ENCODE measurements at regions not wholly inside any gene's neighbourhood (a gene's known extent, or its start where the extent isn't known, plus 50 kb on each side); places are given as distances from the start of the nearest gene placed in this dataset.
"Not testable (repeated sequence)": the region's sequence is repeated elsewhere in the genome, so short reads cannot be mapped to it uniquely, and the experiment has no call there.

- no peak overlapping the region for H3K4me3 ChIP-seq (ENCODE audit: low read depth, low read length)
- ChIA-PET CTCF (no interaction called here), POLR2A (no interaction called here)
- no peaks in the 10 kb centered on the region for H3K27me3 ChIP-seq (ENCODE audit: control insufficient read depth, insufficient read depth, low read length)
- H3K36me3 ChIP-seq (ENCODE audit: control insufficient read depth, insufficient read depth, low read length) = no peaks in the 10 kb centered on the region
- TF ChIP-seq CTCF (IDR thresholded peaks at IDR 0.05; ENCODE audit: insufficient read depth, low read depth, low read length) = no peak
- no peak for DNase-seq (ENCODE audit: low read depth)
Observed at GRCh38 chr6:68024570-68025269, 610.4 kb upstream of the ADGRB3 start.

DNA sequence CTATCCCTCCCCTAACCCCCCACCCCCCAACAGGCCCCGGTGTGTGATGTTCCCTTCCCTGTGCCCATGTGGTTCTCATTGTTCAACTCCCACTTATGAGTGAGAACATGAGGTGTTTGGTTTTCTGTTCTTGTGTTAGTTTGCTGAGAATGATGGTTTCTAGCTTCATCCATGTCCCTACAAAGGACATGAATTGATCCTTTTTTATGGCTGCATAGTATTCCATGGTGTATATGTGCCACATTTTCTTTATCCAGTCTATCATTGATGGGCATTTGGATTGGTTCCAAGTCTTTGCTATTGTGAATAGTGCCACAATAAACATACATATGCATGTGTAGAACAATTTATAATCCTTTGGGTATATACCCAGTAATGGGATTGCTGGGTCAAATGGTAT lies 612.1 kb upstream of the ADGRB3 start:
- H3K4me3 ChIP-seq (ENCODE audit: low read depth, low read length); DNase-seq (ENCODE audit: low read depth); POLR2A ChIA-PET; H3K27me3 ChIP-seq (ENCODE audit: control insufficient read depth, insufficient read depth, low read length); H3K36me3 ChIP-seq (ENCODE audit: control insufficient read depth, insufficient read depth, low read length); CTCF ChIA-PET: not testable (repeated sequence)

DNA sequence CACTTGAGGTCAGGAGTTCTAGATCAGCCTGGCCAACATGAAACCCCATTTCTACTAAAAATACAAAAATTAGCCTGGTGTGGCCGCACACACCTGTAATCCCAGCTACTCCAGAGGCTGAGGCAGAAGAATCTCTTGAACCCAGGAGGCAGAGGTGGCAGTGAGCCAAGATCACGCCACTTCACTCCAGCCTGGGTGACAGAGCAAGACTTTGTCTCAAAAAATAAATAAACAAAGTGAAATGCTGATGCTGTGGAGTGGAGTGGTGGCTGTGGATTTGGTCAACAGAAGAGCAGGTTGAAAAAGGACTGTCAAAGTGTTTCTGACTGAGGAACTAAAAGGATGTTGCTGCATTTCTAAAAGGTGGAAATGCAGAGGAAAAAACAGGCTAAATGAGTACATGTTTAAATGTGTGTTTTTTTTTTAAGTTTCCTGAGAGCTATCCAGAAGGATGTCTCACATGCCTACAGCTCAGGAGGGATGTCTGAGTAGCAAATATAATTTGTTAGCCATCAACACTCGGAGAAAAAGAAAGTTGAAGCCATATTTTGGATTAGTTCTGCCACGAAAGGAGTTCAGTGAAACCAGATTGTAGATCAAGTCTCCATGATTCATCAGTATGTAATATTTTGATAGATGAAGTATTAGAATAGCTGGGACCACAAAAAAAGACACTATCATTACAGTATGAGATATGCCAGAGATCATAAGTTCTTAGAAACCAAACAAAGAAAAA lies 621.1 kb upstream of the ADGRB3 start:
- no peak for TF ChIP-seq CTCF (IDR thresholded peaks at IDR 0.05; ENCODE audit: insufficient read depth, low read depth, low read length)
- no peak for DNase-seq (ENCODE audit: low read depth)
- H3K27me3 ChIP-seq (ENCODE audit: control insufficient read depth, insufficient read depth, low read length) = no peaks in the 10 kb centered on the region
- no peak overlapping the region for H3K4me3 ChIP-seq (ENCODE audit: low read depth, low read length)
- POLR2A ChIA-PET = no interaction called here
- no peaks in the 10 kb centered on the region for H3K36me3 ChIP-seq (ENCODE audit: control insufficient read depth, insufficient read depth, low read length)
- CTCF ChIA-PET = no interaction called here

- ChIA-PET CTCF (no interaction called here), POLR2A (no interaction called here)
- Histone ChIP-seq H3K36me3 (ENCODE audit: control insufficient read depth, insufficient read depth, low read length) (no peaks in the 10 kb centered on the region), H3K27me3 (ENCODE audit: control insufficient read depth, insufficient read depth, low read length) (no peaks in the 10 kb centered on the region), H3K4me3 (ENCODE audit: low read depth, low read length) (no peak overlapping the region)
- no peak for DNase-seq (ENCODE audit: low read depth)
- TF ChIP-seq CTCF (IDR thresholded peaks at IDR 0.05; ENCODE audit: insufficient read depth, low read depth, low read length) = no peak
Observed at GRCh38 chr6:68012822-68013221, 622.3 kb upstream of the ADGRB3 start.

DNA sequence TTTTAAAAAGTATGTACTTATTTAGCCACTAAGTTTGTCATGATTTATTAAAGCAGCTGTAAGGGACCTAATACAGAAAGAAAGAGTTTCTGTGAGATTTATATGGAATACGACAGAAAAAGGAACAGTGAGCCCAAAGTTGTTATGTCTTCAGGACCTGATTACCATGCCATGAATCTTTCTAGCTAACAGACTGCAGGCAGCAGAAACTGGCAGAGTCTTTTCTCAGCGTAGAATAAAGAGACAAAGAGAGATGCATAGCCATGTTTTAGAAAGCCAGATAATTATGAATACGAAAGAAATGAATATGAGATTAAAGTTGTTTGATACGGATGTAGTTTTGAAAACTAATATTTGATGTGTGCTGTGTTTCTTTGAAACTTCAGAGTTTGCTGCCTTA lies 624.1 kb upstream of the ADGRB3 start:
- CTCF ChIA-PET = no interaction called here
- no peak for TF ChIP-seq CTCF (IDR thresholded peaks at IDR 0.05; ENCODE audit: insufficient read depth, low read depth, low read length)
- POLR2A ChIA-PET = no interaction called here

DNA sequence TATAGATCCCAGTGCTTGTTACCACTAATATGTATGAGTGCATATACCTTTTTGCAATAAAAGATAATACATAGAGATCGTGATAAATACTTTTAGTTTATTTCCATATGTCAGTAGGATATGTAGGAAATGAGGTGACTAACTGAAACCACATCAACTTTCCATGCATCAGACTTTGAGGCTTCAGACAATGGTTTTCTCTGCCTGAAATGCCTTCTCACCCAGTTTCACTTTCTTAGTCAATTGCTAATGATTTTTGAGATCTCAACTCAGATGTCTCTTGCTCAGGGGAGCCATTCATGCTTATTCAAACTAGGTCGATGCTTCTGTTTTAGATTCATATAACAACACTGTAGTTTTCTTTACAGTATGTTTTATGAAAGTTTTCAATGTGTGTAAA lies 626.6 kb upstream of the ADGRB3 start:
- TF ChIP-seq CTCF (IDR thresholded peaks at IDR 0.05; ENCODE audit: insufficient read depth, low read depth, low read length) = no peak
- Histone ChIP-seq H3K27me3 (ENCODE audit: control insufficient read depth, insufficient read depth, low read length) (no peaks in the 10 kb centered on the region), H3K4me3 (ENCODE audit: low read depth, low read length) (no peak overlapping the region), H3K36me3 (ENCODE audit: control insufficient read depth, insufficient read depth, low read length) (no peaks in the 10 kb centered on the region)
- ChIA-PET CTCF (no interaction called here), POLR2A (no interaction called here)
- DNase-seq (ENCODE audit: low read depth) = no peak

More for the DNA sequence above, 624.1 kb upstream of the ADGRB3 start:
- H3K27me3 ChIP-seq (ENCODE audit: control insufficient read depth, insufficient read depth, low read length) = no peaks in the 10 kb centered on the region
- H3K36me3 ChIP-seq (ENCODE audit: control insufficient read depth, insufficient read depth, low read length) = no peaks in the 10 kb centered on the region
- no peak for DNase-seq (ENCODE audit: low read depth)
- H3K4me3 ChIP-seq (ENCODE audit: low read depth, low read length) = no peak overlapping the region
